ENCODE measurements at regions not wholly inside any gene's neighbourhood (a gene's known extent, or its start where the extent isn't known, plus 50 kb on each side); places are given as distances from the start of the nearest gene placed in this dataset.

DNA sequence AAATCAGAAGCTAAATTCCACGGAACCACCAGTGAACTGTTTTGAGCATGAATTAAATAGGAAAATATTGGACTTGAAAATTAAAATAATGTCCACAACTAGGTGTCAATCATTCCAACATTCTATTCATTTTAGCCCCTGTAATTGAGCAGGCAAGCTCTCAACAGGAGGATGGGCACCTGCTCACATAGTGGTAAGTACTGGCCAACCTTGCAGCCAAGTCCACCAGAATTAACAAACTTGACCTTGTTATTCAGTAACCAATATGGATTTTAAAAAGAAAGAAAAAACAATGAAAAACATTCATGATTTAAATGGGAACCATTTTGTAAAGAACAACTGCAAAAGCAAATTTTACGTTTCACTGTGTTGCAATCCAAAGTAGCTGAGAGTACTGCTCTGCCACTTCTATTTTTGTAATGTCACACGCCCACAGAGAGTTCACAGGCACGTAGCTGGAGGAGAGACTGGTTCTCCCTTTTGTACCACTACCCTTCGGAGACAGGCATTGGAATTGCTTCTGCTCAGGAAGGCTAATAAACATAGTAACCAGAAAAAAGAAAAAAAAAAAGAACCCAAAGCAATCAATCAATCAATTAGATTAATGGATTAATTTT lies 75.2 kb upstream of the F13A1 start:
- peak in 2 of 7 donors; percentile 7 to 28 for DNase-seq
- intact Hi-C loops (cut with DNase I) = no loop called here
- Histone ChIP-seq H3K4me1 (replicated peaks in 1 of 2) (no peaks in the 10 kb centered on the region), H3K27me3 (no peaks in the 10 kb centered on the region), H3K27ac (peak overlapping the region in 1 of 5 donors; percentile 55), H3K9me3 (replicated peaks in 1 of 3) (no peaks in the 10 kb centered on the region), H3K4me3 (no peak overlapping the region), H3K36me3 (replicated peaks in 1 of 2) (no peaks in the 10 kb centered on the region)
- TF ChIP-seq, protein P1, sequence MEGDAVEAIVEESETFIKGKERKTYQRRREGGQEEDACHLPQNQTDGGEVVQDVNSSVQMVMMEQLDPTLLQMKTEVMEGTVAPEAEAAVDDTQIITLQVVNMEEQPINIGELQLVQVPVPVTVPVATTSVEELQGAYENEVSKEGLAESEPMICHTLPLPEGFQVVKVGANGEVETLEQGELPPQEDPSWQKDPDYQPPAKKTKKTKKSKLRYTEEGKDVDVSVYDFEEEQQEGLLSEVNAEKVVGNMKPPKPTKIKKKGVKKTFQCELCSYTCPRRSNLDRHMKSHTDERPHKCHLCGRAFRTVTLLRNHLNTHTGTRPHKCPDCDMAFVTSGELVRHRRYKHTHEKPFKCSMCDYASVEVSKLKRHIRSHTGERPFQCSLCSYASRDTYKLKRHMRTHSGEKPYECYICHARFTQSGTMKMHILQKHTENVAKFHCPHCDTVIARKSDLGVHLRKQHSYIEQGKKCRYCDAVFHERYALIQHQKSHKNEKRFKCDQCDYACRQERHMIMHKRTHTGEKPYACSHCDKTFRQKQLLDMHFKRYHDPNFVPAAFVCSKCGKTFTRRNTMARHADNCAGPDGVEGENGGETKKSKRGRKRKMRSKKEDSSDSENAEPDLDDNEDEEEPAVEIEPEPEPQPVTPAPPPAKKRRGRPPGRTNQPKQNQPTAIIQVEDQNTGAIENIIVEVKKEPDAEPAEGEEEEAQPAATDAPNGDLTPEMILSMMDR (IDR thresholded peaks at IDR 0.05) = no peak
- no peak for TF ChIP-seq POLR2A (IDR thresholded peaks at IDR 0.05)
- WGBS, 4 donors = 57 to 69% (median 61%) methylated on average over 5 of the region's 5 CpGs

DNA sequence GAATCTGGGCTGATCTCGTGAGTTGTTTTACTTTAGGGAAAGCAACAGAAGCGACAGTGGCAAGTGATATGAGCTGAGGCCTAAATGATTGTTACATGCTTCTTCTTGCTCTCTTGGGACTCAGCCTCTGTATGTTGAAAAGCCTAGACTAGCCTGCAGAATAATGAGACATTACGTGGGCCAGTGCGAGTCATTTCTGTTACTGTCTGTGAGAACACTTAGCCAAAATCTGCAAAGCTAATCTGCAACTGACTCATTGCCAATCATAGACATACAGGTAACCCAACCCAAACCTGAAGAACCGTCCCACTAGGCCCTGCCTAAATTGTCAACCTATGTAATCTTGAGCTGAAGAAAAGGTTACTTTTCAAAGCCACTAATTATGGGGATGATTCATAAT lies 77.4 kb upstream of the F13A1 start:
- Histone ChIP-seq H3K27ac (no peak overlapping the region), H3K9me3 (replicated peaks in 1 of 3) (no peaks in the 10 kb centered on the region), H3K36me3 (replicated peaks in 1 of 2) (no peaks in the 10 kb centered on the region), H3K4me3 (no peak overlapping the region), H3K27me3 (no peaks in the 10 kb centered on the region), H3K4me1 (replicated peaks in 1 of 2) (no peaks in the 10 kb centered on the region)
- no peak for DNase-seq
- intact Hi-C loops (cut with DNase I) = no loop called here
- no peak for TF ChIP-seq POLR2A (IDR thresholded peaks at IDR 0.05)
- TF ChIP-seq, protein P1 (IDR thresholded peaks at IDR 0.05) = no peak
- 76 to 90% (median 82%) methylated on average over 5 of the region's 5 CpGs for WGBS, 4 donors

- Histone ChIP-seq H3K9me3 (replicated peaks in 1 of 3) (no peaks in the 10 kb centered on the region), H3K36me3 (replicated peaks in 1 of 2) (no peaks in the 10 kb centered on the region), H3K4me3 (no peak overlapping the region), H3K27me3 (no peaks in the 10 kb centered on the region), H3K4me1 (replicated peaks in 1 of 2) (no peaks in the 10 kb centered on the region), H3K27ac (no peak overlapping the region)
- WGBS, 4 donors = 36 to 77% (median 54%) methylated on average over 2 of the region's 2 CpGs
- no peak for TF ChIP-seq POLR2A (IDR thresholded peaks at IDR 0.05)
- TF ChIP-seq, protein P1 (IDR thresholded peaks at IDR 0.05) = no peak
- no peak for DNase-seq
- intact Hi-C loops (cut with DNase I) = no loop called here
Observed at GRCh38 chr6:6399568-6399967, 79.1 kb upstream of the F13A1 start.

DNA sequence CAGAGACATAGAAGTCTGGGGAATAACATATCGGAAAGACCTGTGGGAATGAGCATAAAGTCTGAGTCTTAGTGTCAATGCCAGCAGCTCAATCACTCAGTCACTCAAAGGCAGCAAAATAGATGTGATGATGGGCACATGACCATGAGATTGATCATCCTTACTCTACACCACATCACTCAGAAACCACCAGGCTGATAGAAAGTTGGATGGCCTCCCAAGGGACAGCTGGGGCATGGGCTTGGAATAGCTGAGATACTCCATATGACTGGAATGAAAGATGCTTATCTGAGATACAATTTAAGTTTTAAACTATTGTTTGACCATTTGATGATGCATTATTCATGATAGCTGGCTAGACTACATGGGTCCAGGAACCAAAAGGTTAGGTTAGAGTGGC lies 80.9 kb upstream of the F13A1 start:
- WGBS, 4 donors = 80 to 88% (median 86%) methylated on average over 1 of the region's 1 CpG
- TF ChIP-seq, protein P1 (IDR thresholded peaks at IDR 0.05) = no peak
- no peak for TF ChIP-seq POLR2A (IDR thresholded peaks at IDR 0.05)
- no peaks in the 10 kb centered on the region for H3K27me3 ChIP-seq
- no peaks in the 10 kb centered on the region for H3K36me3 ChIP-seq (replicated peaks in 1 of 2)
- H3K4me1 ChIP-seq (replicated peaks in 1 of 2) = no peaks in the 10 kb centered on the region
- H3K4me3 ChIP-seq = no peak overlapping the region
- no peaks in the 10 kb centered on the region for H3K9me3 ChIP-seq (replicated peaks in 1 of 3)
- no peak overlapping the region for H3K27ac ChIP-seq
- no peak for DNase-seq
- intact Hi-C loops (cut with DNase I) = no loop called here
